RPMI7951 (cell line): ENCODE measurements at regions not wholly inside any gene's neighbourhood (a gene's known extent, or its start where the extent isn't known, plus 50 kb on each side); places are given as distances from the start of the nearest gene placed in this dataset.
A peak's percentile ranks its signal among the peaks of the same experiment; 100 is the strongest.

Source experiments
- DNase-seq: peaks from one replicate; pipeline ENCODE4 v3.0.0-alpha.2; 2012; ENCODE audit warnings: low read depth

DNA sequence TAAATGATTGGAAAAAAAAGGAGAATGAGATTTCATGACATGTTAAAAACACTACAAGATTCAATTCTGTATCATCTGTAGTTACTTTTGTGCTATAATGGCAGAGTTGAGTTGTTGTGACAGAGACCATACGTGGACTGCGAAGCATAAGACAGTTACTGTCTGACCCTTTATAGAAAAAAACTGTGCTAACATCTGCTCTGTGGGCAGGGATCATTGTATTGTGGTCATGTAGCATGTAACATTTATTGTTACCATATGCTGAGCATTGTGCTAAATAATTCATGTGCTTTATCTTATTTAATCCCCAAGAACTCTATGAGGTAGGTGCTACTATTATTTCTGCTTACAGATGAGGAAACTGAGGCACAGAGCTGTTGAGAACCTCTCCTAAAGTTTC, 147.3 kb upstream of the HMHB1 start:
- DNase-seq: peak; percentile 18

DNA sequence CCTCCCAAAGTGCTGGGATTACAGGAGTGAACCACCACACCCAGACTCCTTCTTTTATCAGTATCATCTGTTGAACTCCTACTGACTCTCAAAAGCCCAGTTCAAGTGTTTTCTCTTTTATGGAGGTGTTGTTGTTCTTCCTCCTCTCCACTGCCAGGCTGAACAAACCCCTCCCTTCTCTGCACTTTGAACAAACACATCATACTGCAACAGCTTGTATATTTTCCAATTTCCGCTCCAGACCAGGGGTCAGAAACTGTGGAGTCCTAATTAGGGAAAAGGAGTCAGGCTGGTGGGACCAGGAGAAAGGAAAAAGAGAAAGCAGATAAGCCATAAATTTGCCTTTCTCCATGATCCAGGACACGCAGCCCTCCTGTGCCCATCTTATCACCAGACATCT, 148.1 kb upstream of the HMHB1 start:
- no peak for DNase-seq

DNA sequence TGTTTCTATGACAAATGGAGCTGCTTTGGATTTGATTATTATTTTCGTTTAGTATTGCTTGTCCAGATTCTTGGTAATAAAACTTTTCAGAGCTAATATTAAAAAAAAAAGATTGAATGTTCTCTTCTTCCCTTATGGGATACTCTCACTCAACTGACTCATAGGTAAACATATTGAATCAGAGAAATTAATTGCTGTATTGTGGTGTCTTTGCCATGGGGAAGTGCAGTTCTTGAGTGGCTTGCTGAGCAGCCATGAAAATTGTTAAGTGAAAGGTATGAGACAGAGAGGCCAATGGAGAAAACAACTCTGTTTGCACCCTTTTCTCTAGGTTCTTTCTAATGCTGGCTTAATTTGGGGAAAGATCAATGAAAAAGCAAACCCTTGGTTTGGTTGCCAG, 149.9 kb upstream of the HMHB1 start:
- DNase-seq: no peak

DNA sequence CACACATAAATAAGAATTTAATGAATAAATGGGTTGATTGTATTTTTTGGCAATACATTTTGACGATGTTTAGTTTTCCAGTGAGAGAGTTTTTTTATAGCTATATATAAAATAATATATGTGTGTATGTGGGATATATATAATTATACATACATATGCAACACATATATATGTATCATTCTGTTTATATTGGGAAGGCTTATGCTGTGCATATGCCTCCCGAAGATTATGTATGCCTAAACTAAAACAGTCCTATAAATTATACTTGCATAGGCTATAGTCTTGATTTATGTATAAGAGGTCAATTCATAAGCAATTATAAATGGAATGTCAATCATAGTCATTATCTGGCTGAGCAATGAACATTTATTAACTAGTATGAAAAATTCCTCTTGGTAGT, 151.3 kb upstream of the HMHB1 start:
- DNase-seq: no peak

DNA sequence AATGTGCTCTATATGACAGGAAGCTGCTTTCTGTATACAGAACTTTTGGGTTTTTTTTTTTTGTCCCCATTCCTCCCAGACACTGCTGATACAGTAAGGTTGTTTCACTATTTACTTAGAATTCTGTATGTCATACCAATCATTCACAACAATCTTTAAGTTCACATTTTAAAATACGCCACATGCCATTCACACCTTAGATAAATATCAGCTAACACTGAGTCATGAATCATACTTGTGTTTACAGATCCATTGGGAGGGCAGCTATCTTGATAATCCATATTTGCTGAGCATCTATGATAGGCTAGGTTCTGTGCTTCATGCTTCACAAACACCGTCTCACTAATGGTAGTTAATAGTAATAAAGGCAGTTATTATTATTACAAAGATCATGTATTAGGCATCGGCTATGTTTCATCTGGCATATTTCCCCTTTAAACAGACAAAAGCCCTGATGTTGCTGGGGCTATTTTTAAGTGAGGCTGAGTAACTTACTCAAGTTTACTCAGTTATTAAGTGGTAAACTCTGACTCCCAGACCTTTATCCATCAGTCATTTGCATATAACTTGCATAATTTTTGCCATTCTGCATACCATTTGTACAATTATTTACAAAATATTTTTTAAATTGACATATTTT, 152.2 kb upstream of the HMHB1 start:
- DNase-seq: no peak

DNA sequence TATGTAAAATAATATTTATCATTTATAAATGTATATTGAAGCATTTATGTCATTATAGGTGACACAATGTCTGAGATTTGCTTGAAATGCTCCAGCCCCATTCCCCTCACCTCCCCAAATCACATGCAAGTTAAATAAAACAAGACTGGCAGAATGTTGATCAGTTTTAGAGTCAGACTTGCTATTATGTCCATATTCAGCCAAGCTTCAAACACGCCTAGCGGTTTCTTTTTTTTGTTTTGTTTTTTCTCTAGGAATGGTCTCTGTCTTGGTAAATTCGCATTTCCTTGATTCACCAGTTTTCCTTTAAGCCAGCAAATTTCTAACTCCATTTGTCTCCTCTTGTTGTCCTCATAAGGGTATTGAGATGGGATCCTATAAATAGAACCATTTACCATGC, 153.0 kb upstream of the HMHB1 start:
- no peak for DNase-seq

DNA sequence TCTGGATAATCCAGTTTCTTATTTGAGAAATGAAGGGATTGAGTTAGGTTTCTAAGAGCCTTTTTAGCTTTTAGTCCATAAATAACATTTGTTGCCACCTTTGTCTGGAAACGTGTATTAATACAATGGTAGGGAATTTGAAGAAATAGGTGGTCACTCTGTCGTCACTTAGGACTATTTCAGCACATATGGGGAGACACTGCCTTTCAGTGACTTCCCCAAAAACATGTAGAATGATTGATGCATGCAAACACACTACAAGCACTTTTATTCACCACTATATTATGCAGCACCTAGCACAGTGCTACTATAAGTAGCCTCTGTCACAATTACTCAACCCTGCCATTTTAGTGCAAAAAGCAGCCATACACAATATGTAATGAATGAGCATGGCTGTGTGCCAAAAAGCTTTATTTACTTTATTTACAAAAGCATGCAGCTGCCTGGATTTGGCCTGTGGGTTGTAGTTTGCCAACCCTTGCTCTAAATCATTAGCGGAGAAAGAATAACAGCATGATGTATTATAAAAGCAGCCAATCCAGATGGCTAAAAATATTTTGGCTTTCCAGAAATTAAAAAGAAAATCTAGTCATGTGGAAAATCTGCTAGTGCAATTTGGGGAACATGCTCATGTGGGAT, 154.2 kb upstream of the HMHB1 start:
- no peak for DNase-seq

DNA sequence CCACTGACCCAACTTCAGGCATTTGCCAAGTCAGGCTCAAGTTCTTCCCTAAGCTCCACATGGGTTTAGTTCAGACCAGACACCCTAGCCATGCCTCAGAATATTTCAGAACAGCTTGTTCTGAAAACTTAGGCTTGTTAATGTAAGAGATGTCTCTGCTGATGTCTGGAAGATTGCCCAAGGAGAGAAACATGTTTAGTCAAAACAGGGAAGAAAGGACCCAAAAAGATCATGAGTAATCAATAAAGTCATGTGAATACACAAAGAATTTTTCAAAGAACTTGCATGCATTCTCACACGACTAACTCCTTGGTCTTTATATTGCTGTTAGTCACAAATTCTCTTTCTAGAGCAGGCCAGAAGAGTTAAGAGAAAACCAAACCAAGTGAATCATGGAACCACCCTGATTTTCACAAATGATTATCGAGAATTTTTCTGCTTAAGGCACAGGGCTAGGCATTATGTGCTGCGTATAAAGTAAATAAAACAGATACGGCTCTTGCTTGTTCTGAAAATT, 158.1 kb upstream of the HMHB1 start:
- DNase-seq: no peak

DNA sequence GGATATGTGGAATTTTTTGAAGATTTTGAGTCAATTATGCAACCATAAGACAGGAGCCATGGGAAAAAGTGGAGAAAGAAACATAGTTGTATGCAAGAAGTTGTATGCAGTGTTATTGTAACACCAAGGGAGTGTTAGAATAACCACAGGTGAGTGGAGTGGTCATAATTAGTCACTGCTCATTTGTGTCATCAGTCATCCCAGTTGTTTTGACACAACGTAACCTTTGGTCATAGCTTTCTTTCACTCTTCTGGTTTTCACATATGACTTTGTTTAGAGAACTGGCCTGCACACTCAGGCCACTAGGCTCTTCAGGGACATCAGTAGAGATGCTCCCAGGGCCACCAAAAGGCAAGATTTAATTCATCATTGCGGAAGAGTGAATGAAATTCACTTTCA, 158.7 kb upstream of the HMHB1 start:
- no peak for DNase-seq

DNA sequence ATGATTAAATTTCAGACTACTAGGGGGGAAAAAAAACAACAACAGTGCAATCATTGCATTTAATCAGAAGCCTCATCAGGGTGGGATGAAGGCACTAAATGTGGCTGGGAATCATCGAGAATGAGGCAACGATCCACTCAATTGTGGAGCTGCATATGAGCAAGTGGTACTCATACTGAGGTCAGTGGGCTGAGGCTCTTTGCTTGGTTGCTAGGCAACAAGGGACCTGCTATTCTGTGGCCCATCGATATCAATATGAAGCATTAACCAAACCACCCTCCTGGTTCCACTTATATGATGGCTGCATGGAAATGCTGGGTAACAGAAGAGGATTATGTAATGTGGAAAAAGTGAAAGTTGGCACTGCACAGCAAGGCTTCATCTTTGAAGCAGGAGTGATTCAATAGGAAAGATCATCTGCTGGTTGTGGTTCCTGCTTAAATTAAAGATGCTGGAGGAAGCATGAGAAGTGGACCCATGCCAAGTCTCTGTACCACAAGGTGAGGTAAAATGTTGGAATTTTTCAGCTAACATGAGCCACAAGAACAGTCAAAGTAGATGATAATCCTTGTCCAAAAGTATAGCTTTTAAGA, 159.8 kb upstream of the HMHB1 start:
- peak; percentile 26 for DNase-seq

DNA sequence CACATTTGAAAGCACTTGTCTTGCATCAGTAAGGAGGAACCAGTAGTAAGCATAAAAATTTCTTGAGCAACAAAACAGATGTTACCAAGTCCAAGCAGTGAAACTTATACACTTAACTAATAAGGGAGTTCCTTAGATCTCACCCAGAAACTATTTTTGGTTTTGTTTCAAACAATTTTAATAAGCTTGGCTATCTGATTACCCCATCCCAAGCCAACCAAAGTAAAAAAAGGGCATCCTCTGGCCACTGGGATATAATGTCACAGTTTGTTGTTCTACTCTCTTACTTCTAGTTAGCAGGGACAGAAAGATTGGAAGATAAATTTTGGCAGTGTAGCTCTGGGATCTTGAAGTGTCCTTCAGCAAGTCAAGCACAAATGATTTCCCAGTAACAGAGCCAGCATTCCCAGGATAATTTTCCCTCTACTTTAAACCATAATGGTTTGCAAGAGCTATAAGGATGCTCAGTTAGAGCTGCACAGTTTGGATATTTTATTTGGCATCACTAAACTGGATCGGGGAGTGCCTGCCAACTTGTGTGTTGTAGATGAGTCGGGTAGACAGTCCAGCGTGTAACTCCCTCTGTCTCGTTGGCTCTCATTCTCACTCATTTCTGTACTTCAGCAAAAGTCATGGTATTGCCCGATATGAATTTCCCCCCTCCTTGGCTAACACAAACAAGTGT, 161.9 kb upstream of the HMHB1 start:
- no peak for DNase-seq

DNA sequence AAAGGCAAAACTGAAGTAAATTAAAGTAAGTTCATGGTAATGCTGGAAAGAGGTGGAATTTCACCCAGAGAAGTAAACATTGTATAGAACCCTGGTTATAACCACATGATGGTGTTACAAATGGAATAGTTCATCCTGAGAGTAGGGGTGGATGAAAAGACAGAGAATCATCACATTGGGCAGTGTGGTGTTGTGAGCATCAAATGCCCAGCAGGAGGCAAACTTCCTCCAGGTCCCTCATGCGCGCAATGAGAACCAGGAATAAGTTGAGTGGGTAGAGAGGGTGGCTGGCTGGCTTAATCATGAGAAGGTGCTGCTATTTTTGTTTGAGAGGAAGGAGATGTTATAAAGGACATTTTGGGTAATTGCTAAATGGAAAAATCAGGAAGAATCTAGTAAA, 163.3 kb upstream of the HMHB1 start:
- DNase-seq: no peak

DNA sequence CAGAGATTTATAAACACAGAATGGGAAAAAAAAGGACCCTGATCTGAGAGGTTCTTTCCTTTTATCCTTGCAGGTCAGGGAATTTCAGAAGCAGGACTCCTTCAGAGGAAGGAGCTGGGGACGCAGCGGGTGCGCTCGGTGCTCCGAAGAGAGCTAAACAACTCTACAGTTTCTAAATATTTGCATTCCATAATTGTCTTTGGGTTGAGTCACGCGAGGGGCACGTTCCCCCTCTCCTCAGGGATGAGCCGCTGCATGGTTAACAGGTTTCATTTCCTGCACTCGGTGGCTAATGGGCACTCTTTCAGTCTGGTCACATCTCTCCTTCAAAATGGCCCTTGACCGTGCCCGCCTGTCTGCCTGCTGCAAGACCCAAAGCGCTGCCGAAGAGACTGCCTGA, 165.0 kb upstream of the HMHB1 start:
- DNase-seq: peak; percentile 10

DNA sequence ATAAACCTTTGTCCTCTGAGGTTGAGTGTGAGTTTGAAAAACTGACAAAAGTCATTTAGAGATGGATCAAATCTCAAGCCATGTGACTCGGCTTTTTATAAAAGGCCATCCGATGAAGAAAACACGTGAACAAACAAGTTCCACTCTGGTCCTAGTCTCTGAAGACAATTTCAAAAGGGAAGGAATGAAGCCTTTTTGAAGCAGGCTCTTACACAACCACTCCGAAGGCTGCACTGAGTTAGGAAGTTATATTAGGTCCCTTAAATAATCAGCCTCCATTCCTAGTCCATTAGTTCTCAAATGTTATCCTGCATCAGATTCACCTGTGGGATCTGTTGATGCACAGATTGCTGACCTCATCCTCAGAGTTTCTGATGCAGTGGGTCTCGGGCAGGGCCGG, 166.6 kb upstream of the HMHB1 start:
- DNase-seq: no peak

DNA sequence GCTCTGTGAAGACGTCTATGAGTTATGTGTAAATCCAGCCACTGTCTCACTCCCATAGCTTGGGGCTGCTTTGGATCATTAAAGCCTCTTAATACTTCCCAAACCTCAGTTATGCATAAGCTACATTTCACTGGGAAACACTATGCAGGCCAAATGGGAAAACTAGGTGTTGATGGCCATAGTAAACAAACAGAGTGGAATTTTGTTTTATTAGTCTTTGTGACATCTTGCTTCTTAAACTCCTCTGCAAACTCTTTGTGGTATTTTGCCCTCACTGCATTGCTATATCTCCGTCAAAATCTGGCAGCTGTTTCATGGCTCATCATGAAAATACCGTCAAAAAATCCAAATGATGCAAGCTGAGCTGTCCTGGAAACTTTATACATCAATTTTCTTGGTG, 167.2 kb upstream of the HMHB1 start:
- DNase-seq: no peak

DNA sequence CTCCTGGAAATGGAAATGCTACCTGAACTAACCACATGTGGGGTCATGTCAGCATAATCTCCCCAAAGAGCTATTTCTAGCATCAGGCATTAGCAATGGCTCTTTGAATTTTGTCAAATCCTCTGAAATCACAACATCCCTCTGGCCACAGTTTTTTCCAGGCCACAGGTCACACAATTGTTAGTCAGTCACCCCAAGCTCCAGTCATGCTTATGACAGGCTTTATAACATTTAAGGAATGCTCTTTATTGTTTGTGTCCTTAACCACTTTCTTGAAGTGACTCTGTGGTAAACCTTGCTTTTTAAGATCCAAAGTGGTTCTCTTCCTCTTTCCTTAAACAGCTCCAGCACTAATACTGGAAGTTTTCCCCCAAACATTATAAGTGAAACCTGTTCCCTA, 169.2 kb upstream of the HMHB1 start:
- no peak for DNase-seq

DNA sequence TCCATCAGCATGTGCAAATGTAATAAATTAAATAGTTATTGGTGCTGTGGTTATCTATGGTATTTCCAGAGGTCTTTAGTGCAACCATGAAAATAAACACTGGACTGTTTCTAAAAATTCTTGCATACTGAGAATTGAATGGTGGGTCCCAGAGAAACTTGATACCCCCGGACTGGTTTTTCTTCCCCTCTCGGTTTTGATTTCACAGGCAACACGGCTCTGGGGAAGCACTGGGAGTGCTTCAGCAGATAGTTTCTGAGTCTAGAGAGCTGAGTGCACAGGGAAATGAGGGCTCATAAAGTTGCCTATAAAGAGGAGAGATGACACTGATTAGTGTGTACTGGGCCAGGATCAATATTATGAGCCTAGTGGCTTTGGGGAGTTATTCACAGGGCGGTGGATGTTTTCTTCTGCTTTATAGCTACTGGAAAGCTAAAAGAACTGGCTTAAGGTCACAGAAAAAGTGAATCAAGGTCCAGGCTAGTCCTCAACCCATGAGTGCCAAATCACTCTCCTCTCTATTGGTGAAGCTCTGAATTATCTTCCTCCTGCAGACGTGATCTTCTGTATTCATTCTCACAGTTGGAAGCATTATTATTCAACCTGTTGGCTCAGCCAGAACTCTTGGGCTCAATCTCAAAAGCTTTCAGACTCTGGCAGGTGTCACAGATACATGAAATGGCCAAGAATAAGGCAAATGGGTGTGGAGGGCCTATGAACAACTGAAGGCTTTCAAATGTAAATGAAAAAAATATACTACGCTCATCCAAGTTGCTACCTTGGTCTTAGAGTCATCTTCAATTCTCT, 170.2 kb upstream of the HMHB1 start:
- DNase-seq: no peak

DNA sequence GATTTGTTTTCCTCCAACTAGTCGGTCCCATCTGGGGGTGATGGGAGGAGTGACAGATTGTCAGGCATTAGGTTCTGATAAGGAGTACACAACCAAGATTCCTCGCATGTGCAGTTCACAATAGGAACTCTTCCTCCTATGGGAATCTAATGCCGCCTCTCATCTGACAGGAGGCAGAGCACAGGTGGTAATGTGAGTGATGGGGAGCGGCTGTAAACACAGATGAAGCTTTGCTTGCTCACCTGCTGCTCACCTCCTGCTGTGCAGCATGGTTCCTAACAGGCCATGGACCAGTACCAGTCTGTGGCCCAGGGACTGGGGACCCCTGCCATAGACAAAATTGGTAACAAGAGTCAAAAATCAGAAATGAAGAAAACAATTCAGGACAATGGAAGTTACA, 173.3 kb upstream of the HMHB1 start:
- DNase-seq: no peak

DNA sequence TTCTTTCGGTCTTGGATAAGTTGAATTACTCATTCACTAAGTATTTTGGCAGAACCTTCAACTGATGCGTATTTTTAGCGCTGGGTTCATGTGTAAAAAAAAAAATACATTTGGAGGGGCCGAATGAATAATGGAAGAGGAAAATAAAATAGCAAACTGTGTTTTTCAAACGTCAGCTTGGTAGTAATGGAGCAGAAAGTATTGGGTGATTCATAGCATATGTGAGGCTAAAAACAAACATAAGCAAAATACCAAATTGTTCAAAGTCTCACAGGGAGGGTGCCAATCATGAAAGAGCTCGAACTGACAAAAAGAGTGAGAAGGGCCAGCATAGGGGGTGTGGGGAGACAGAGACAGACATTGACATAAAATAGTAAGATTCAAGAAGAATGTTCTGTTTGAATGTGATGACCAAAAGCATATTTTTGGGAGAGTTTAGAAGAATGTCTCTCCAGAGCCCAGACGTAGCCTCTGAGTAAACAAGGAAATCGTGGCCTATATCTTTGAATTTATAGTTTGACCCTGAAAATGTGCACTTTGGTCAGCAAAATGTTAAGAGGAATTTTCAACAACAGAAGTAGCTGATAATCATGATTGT, 174.9 kb upstream of the HMHB1 start:
- DNase-seq: peak; percentile 43

DNA sequence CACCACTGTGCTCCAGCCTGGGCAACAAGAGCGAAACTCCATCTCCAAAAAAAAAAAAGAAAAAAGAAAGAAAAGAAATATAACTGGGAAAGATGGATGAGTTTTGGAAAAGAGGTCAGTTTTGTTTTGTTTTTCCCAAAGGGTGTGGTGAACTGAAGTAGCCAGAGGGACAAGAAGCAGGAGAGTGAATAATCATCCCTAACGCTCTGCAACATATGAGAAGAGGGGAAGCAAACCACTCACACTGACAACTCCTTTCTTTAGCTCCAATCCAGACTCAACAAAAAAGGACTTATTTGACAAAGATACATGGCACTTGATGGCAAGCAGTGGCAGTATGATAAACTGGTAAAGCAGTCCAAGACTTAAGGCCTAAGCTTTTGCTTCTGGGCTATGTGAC, 176.1 kb upstream of the HMHB1 start:
- DNase-seq: no peak

DNA sequence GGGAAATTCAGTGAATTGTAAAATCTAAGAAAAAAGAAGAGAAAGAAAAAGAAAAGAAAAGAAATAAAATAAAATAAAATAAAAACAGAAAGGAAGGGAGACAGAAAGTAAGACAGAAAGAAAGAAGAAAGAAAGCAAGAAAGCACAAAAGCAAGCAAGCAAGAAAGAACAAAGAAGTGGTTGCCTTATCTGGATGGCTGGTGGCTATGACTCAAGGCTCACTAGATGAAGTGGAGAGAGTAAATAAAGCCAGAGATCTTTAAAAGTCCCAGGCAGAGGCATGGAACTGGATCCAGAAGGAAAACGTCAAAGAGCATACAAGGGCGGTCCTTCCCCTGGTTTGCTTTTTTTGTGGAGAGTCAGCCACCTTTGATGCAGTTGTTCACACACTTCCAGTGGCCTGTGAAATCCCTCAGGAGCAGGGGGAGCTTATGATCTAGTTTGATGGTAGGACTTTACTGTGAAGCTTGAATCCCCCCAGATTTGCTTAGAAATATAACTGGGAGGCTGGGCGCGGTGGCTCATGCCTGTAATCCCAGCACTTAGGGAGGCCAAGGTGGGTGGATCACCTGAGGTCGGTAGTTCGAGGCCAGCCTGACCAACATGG, 176.7 kb upstream of the HMHB1 start:
- peak; percentile 16 for DNase-seq
